ENCODE measurements at regions not wholly inside any gene's neighbourhood (a gene's known extent, or its start where the extent isn't known, plus 50 kb on each side); places are given as distances from the start of the nearest gene placed in this dataset.

GRCh38 chr1:232699814-232700213 lies 69.9 kb upstream of the SIPA1L2 start:
- Histone ChIP-seq H3K36me3 (ENCODE audit: control insufficient read depth in 1 of 2, insufficient read depth in 2 of 2, low read length in 2 of 2) (no peaks in the 10 kb centered on the region), H3K4me1 (ENCODE audit: control insufficient read depth in 1 of 2, insufficient read depth in 2 of 2, low read length in 2 of 2) (peaks cover 0 to 8% of the 10 kb centered on the region in 2 experiments; a peak in 2 of 4 replicates), H3K9me2 (ENCODE audit: insufficient read depth) (no peaks in the 10 kb centered on the region), H3K27me3 (ENCODE audit: insufficient read depth, low read length) (no peaks in the 10 kb centered on the region), H3K4me2 (ENCODE audit: low read length) (no peak overlapping the region), H3K79me2 (ENCODE audit: insufficient read depth, low read length) (no peaks in the 10 kb centered on the region), H3K27ac (ENCODE audit: low read depth, low read length) (no peak overlapping the region), H3K9me3 (ENCODE audit: control insufficient read depth in 1 of 2, insufficient read depth in 1 of 2, low read depth in 1 of 2, low read length in 2 of 2) (no peaks in the 10 kb centered on the region), H2AFZ (ENCODE audit: low read depth, low read length, poor library complexity, severe bottlenecking) (no peak overlapping the region), H3K4me3 (replicated peaks in 1 of 2; ENCODE audit: low read depth in 1 of 2, low read length in 2 of 2) (no peak overlapping the region), H3K9ac (ENCODE audit: low read length) (no peak overlapping the region), H4K20me1 (ENCODE audit: insufficient read depth) (no peaks in the 10 kb centered on the region)
- ATAC-seq (no peak), DNase-seq (ENCODE audit: low read depth, low spot score) (no peak)
- intact Hi-C loops (cut with micrococcal nuclease), result no loop called here
- BruUV-seq (replicated peaks), result no TSS peak
- POLR2A ChIA-PET, result no interaction called here
- CTCF ChIA-PET, result no interaction called here
- TF ChIP-seq EZH2 (IDR thresholded peaks at IDR 0.05) (no peak), ZNF274 (IDR thresholded peaks at IDR 0.05; ENCODE audit: low read depth, low read length) (no peak), SRF (IDR thresholded peaks at IDR 0.05; ENCODE audit: low read depth) (no peak), ATF3 (IDR thresholded peaks at IDR 0.05) (no peak), YY1 (IDR thresholded peaks at IDR 0.05; ENCODE audit: extremely low read depth, insufficient replicate concordance, low read depth, low read length) (no peak), ZBTB33 (IDR thresholded peaks at IDR 0.05; ENCODE audit: extremely low read depth, insufficient replicate concordance, low read length) (no peak), EZH2phosphoT487 (IDR thresholded peaks at IDR 0.05; ENCODE audit: borderline replicate concordance) (no peak), JUND (IDR thresholded peaks at IDR 0.05) (no peak), POLR2A (IDR thresholded peaks at IDR 0.05; ENCODE audit: borderline replicate concordance, extremely low read depth, insufficient read depth, insufficient read length) (no peak), FOSL1 (IDR thresholded peaks at IDR 0.05; ENCODE audit: low read depth) (no peak), MAX (IDR thresholded peaks at IDR 0.05) (no peak), CBX3 (IDR thresholded peaks at IDR 0.05; ENCODE audit: low read depth) (no peak), SP1 (IDR thresholded peaks at IDR 0.05; ENCODE audit: low read depth) (no peak), POLR2AphosphoS5 (IDR thresholded peaks at IDR 0.05; ENCODE audit: low read depth, low read length) (no peak)
- RAD21 ChIA-PET (ENCODE audit: low non-redundant PET in 1 of 2, low total read pairs in 2 of 2, uncharacterized antibody in 2 of 2, unreplicated experiment in 2 of 2), result no interaction called here
